ENCODE measurements at regions not wholly inside any gene's neighbourhood (a gene's known extent, or its start where the extent isn't known, plus 50 kb on each side); places are given as distances from the start of the nearest gene placed in this dataset.
"Not testable (repeated sequence)": the region's sequence is repeated elsewhere in the genome, so short reads cannot be mapped to it uniquely, and the experiment has no call there.

DNA sequence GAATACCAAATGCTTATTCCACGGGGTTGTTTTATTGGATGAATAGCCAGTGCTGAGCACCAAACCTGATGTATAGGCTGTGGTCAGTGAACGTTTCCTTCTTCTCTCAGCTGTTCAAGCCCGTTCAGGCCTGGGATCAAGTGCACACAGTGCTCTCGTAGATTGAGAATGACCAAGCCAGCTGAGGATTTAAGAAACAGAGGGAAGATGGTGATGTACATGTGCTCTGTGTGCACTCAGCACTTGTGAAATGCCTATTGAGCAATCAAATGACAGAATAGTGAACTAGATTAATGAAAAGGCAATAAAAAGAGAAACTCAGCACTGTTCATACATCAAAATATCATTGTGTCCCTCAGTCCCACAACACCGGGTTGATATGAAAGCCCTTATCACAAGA lies 302.5 kb downstream of the BMPER start:
- no peak for DNase-seq (ENCODE audit: low read depth in 2 of 2)

DNA sequence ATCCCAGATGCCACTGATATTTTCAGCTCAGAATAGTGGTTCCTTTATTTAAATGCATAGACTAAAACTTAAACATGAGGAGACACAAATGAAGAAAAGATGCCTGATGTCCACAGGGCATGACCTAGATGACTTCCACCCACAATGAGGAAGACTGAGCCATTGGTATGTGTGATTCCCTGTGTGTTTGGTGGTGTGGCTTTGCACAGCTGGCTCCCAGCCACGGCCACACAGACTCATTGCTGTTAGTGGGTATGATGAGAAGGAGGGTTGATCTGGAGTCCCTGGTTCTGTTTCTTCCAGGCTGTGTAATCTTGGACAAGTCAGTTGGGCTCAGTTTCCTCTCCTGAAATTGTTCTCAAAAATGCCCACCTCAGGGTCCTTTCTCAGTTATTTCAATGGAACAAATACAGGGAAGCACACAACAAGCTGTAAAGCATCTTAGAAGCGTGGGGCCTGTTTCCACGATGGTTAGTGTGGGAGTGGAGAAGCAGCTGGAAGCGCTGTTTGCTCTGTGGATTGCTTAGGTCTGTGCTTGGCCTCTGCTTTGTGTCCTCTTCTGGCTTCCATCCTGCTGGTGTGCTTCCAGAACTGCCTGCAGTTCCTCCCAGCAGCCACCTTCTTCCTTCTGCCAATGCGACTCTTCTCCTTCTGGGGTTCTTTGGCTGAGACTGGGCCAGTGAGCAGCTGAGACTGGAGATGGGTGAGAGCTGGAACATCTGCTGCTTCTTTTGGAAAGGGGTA lies 303.7 kb downstream of the BMPER start:
- DNase-seq (ENCODE audit: low read depth in 2 of 2), result no peak

DNA sequence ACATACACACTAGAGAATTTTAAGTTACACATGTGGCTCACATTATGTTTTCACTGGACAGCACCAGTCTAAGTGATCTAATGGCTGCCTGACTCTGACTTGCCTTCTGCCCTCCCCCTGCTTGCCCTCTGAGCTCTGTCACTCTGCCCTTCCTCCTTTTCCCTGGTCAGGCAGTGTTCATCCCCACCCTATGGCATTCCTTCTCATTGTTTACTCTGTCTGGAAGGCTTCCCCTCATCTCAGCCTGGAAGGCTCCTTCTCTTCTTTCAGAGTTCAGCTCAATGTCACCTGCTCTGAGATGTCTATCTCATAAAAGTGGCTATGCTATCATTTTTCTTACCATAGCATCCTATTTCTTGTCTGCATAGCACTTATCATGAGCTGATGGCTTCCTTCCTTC lies 305.7 kb downstream of the BMPER start:
- DNase-seq (ENCODE audit: low read depth in 2 of 2), result no peak

DNA sequence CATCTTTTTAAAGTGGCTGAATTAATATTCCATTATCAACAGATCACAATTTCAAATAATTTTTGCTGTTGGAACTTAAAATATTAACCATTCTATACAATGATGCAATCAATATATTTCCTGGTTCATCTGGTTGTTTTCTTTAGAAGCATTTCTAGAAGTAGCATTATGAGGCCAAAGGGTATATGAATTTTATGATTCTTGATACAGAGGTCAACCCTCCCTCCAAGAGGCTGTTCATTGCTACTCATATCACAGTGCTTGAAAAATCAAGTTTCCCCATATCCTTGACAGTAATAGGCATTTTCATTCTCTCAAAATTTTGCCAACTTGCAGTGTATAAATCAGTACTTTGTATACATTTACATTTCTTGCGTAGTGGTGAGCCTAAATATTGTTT lies 312.6 kb downstream of the BMPER start:
- DNase-seq (ENCODE audit: low read depth in 2 of 2), result no peak

DNA sequence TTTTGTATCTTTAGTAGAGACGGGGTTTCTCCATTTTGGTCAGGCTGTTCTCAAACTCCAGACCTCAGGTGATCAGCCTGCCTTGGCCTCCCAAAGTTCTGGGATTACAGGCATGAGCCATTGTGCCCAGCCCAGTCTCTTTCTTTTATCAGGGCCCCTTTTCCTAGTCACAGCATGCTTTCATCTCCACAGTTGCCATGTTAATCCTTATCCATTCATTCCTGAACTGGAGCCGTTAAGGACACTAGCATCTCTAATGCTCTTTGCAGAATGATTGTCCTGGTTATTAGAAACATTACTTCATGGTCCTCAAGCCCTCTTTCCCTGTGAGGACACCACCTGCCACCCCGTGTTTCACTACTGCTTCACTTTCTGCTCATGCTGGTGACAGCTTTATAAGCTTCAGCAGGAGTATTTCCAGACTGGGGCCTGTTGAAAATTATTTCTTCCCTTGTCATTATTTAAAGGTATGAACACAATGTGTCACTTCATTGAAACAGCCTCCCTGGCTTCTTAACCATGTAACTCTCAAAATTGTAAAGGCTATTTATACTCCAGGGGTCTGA lies 313.9 kb downstream of the BMPER start:
- no peak for DNase-seq (ENCODE audit: low read depth in 2 of 2)

DNA sequence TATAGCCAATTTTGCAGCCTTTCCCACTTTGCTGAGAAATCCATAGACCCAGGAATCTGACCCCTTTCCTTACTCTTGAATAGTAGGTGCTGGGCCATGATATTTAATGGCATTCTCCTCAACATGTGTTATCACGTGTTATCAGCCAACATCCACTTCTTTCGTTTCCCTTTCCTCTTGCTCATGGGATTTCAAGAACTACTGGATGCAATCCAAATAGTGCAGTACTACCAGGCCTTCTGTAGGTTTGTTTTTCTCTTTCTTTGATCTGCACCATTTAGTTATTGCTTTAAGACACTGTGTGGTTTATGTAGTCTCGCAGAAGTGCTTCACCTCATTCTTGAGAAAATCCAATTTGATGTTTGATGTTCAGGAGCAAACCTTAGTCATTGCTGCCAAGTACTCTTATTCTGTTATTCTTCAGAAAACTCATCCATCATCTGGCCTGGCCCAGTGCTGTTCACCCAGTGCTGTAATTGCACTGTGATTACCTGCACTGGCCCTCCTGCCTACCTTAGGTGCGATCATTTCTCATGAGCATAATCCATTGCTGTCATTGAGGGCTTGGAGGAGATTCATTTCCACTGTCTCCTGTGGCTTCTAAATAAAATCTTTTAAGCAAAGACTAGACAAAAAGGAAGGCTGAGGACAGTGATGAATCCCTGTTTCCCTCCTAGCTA lies 315.3 kb downstream of the BMPER start:
- no peak for DNase-seq (ENCODE audit: low read depth in 2 of 2)

DNA sequence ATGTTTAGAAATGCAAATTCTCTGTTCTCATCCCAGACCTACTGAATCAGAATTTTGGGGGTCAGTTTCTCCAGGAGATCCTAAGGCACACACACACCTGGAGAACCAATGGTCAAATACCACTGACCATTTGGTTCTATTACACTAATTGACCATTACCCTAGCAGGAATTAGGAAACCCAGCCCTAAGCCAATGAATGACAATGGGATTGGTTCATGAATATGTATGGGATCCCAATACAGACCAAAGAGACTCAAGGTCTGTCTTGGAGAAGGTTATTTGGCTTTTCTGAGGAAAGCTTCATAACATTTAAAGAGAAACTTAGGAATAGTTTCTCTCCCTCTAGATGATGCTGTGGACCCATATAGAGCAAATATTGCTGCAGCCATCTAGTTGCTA lies 317.0 kb downstream of the BMPER start:
- DNase-seq (ENCODE audit: low read depth in 2 of 2), result no peak

DNA sequence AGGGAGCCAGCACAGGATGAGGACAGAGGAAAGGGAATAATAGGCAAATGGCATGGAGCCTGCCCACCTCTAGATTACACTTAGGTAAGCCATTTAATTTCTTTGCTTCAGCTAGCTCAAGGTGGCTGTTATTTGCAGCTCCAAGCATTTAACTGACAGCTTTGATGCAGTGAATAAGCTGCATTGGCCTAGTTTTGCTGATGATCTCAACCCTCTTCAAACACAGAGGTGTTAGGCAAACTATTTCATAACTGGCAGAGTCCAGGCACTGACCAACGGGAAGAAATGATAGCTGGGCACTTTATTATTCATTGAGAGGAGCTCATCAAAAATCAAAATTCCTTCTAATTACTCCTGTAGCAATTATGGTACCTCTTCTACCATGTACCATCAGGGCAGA lies 317.4 kb downstream of the BMPER start:
- DNase-seq (ENCODE audit: low read depth in 2 of 2), result no peak

DNA sequence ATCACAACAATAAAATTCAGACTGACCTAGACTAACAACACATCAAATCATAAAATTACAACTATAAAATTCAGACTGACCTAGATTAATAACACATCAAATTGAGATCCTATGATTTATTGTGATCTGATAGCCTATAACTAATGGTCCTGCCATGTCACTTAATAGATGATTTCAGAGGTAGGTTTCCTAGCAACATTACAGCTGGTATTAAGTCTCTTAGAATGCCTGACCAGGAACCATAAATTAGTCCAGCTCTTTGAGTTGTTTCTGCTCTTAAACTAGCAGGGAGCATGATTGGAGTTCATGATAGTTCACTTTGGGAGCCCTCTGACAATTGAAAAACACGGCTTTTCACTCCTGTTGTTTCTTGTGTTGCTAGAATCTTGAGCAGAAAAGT lies 318.9 kb downstream of the BMPER start:
- no peak for DNase-seq (ENCODE audit: low read depth in 2 of 2)

DNA sequence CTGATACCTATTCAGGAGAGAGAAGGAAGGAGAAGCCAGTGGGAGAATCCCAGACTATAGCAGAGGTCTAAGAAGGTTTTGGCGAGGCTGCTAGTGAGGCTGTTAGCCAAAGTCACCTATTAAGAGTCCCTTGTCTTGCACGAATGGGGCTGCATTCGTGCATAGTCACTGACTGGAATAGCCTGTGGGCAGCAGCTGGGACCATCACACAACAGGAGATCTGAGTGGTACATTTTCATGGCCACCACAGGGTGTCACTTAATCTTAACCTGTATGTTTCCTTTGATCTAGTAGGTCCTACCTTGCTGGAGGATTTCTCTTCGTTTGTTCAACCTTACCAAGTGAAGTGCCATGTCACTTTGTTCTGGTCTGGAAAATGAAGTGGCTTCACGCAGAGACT lies 319.9 kb downstream of the BMPER start:
- DNase-seq (ENCODE audit: low read depth in 2 of 2), result no peak

DNA sequence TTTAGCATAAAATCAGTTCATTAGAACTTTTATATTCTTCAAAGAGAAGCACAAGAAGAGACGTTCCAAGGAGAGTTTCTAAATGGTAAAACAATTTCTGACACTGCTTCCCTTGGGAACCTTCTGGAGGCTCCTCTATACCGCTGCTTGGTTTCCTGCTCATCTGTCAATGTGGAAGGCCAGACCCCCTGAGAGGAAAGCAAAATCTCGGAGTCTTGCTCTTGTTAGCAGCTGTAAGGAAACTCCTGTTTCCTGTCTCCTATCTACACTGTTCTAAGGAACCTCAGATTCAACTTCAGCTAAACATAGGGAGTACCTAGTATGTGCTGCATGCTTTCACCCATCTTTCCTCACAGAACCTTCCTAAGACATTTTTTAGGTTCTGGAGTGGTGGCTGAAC lies 322.2 kb downstream of the BMPER start:
- DNase-seq (ENCODE audit: low read depth in 2 of 2), result no peak

DNA sequence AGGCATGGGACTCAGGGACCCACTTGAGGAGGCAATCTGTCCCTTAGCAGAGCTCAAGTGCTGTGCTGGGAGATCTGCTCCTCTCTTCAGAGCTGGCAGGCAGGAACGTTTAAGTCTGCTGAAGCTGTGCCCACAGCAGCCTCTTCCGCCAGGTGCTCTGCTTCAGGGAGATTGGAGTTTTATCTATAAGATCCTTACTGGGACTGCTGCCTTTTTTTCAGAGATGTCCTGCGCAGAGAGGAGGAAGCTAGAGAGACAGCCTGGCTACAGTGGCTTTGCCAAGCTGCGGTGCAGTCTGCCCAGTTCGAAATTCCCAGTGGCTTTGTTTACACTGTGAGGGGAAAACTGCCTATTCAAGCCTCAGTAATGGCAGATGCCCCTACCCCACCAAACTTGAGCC lies 329.8 kb downstream of the BMPER start:
- not testable (repeated sequence) for DNase-seq (ENCODE audit: low read depth in 2 of 2)

DNA sequence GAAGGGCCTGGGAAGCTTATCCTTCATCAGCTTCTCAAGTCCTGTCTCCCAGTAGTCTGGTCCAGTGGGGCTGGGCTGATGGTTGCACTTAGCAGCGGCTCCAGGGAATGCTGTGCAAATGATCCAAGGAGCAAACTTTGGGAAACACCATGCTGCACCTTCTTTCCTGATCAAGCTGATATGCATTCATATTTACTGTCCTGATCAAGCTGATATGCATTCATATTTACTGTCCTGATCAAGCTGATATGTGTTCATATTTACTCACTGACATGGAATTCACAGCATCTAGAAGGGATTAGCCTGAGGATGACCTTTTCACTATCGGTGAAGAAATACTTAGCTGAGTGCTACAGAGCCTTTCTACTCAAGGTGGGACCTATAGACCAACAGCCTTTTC lies 330.7 kb downstream of the BMPER start:
- no peak for DNase-seq (ENCODE audit: low read depth in 2 of 2)

DNA sequence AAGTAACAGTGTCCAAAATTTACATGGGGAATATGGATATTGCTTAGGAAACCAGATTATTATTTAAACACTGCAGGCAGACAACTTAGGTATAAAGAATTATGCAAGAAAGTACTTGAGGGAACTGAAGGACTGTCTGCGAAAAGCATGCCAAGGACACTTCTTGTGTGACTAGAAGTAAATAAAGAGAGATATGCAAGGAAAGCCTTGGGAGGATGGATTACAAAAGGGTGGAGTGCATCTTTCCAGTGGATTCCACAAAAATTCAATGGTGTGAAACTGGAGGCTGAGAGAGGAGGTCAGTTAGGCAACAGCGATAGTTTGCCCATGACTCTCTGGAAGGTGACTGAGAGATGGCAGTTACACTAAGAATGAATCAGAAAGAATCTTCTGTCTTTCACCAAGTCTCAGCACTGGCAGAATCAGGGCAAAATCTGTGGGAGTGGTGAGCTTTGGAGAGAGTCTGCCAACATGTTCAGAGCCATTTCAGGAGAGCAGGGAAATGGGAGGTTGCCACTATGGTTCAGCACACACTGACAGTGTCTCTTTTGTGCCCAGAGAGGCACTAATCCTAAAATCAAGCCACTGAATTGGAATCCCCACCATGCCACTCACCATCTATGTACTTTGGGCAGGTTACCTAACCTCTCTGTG lies 331.6 kb downstream of the BMPER start:
- DNase-seq (ENCODE audit: low read depth in 2 of 2), result no peak

DNA sequence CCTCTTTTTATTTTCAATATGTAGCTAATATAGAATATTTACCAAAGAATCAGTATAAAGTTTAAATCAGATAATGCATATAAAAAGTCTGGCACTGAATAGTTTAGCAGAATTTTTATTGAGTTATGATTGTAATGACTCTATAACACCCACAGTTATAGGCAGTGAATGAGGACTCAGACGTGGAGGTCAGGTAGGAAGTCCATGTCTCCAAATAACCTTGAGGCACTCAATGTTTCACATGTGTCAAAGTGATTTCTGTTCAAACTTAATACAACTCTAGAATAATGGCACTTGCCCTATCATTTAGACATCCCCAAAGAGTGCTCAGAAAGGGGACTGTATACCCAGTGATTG lies 332.1 kb downstream of the BMPER start:
- no peak for DNase-seq (ENCODE audit: low read depth in 2 of 2)

DNA sequence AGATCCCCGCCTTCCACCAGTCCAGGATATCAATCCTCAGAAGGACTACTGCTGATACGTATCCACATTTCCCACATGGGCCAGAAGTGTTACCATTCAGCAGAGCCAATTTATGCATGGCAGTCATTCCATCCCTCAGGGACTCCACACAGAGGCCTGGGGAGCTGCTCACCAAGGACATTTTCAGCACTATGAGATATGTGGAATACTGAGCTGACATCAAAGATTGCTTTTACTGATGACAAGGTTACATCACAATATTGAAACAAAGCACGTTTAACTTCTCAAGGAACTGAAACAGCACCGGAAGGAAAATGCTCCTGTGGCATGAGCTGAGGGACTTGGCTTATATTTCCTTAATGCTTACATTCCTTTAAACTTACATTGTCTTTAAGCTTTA lies 335.1 kb downstream of the BMPER start:
- no peak for DNase-seq (ENCODE audit: low read depth in 2 of 2)

DNA sequence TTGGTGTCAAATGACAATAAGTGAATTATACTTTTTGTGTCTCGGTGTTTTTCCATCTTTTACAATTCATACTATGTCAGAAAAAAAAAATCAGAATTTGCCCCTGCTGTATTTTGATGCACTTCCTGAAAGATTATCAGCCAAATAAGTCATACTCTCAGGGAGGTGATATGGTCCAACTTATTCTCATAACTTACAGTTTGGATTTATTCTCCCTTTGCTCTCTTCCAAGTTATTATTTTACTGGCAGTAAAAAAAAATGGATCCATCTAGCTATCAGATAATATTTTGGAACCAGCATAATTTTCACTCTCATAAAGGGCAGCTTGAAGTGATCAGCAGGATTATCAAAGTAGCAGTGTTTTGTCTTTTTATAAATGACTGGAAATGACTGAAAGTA lies 337.1 kb downstream of the BMPER start:
- DNase-seq (ENCODE audit: low read depth in 2 of 2), result no peak

DNA sequence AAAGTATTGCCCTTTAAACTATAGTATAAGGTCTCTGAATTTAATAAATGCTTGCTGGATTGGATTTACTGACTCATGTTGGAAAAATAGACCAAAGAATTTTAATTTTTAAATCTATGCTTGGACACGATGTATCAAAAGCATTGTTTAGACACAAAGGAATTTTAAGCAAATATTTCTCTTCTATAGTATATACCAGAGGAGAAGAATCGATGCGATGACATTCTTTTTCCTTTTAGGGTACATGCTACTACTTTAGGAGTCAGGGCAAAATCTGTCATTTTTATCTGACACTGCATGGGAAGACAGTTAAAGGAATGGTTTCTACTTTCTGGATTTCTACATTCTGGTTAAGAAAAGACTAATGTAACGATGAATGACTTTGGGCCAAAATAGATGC lies 339.9 kb downstream of the BMPER start:
- no peak for DNase-seq (ENCODE audit: low read depth in 2 of 2)

DNA sequence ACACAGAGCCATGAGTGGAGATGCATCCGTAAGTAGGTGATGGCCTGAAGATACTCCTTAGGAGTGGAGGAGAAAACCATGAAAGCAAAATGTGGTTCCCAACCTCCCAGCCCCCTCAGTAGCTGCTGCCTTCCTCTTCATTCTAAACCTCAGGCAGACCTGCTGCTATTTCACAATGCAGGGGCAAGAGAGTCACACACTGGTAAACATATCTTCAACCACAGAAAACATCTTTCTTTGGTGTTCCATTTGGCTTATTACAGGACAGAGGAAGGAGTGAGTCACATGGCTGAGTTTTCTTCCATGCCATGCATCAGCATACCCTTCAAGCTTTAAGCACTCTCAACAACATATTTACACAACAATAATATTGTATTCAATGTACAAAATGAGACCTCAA lies 342.1 kb downstream of the BMPER start:
- no peak for DNase-seq (ENCODE audit: low read depth in 2 of 2)

DNA sequence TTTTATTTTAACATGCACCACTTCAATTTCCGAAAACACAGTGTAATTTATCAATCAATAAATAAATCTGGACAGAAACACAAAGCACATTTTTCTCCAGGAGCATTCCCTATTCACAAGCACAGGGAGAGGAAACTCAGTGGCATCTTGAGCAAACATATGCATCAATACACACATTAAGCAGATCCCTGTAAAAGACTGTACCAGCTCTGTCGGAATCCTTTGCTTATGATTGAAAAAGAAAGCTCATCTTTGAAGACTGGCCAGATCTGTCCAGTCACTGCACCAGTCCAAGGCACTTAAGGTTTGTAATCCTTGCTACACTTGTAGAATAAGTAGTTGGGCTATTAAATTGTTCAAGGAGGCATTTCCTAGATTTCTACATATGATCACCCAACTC lies 343.9 kb downstream of the BMPER start:
- DNase-seq (ENCODE audit: low read depth in 2 of 2), result no peak

DNA sequence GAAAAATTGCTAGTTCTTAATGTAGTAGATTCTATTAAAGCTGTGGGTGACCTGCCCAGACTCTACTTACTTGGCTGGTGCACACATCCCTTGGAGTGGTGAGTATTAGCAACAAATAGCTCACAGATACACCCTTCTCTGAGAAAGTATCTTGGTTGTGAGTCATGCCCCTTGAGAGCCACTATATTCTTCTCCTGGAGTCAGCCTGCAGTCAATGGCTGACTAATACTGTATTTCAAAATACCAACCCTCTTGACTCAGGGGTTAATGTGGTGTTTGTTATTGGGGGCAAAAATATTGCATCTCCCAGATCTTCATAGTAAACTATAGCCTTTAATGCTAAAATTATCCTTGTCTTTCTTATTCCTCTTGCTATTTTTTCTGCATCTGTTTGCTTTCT lies 354.9 kb downstream of the BMPER start:
- no peak for DNase-seq (ENCODE audit: low read depth in 2 of 2)

DNA sequence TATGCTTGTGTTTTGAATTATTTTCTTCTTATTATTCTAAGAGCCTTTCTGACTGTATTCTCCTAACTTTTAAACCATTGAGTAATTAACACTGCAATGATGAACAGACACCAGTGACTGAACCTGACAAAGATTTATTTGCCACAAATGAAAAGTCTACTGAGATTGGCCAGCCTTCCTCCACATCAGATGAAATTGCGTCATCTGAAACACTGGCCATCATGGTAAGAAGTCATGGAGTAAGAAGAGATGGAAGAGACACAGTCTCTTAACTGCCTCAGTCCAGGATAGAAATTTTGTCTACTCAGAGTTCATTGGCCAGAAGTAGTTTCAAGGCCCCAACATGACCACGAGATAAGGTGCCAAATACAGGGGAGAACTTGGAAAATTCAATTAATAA lies 357.8 kb downstream of the BMPER start:
- no peak for DNase-seq (ENCODE audit: low read depth in 2 of 2)

DNA sequence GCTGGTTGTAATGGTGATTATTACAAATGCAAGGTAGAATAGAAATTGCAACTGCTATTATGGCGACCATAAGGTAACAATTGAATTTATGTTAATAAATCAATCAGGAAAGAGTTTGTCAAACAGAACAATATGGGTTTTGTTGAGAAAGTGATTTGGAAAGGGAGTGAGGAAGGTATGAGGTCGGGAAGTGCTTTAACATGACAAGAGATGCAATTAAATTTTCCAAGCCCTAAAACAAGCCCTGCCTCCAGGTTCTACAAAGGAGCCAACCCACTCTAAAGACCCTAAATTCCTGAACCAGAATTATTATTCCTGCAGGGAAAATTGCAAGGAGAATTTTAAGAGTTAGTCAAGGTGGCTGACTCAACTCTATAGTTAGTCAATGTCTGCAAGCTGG lies 363.7 kb downstream of the BMPER start:
- no peak for DNase-seq (ENCODE audit: low read depth in 2 of 2)

Measured in stimulated activated CD8-positive, alpha-beta memory T cell treated with anti-CD3 and anti-CD28 coated beads, Interleukin-7, amount 100 ng/mL, for 1 hour (primary cell).